GM18907 (cell line): ENCODE measurements at regions not wholly inside any gene's neighbourhood (a gene's known extent, or its start where the extent isn't known, plus 50 kb on each side); places are given as distances from the start of the nearest gene placed in this dataset.
"Not testable (repeated sequence)": the region's sequence is repeated elsewhere in the genome, so short reads cannot be mapped to it uniquely, and the experiment has no call there.

Experiments used
- ATAC-seq: cut with Tn5 transposase; IDR thresholded peaks from one replicate; pipeline ENCODE4 v1.9.1; 2021; ENCODE audit warnings: mild to moderate bottlenecking, moderate library complexity; ENCODE audit not compliant: unreplicated experiment

DNA sequence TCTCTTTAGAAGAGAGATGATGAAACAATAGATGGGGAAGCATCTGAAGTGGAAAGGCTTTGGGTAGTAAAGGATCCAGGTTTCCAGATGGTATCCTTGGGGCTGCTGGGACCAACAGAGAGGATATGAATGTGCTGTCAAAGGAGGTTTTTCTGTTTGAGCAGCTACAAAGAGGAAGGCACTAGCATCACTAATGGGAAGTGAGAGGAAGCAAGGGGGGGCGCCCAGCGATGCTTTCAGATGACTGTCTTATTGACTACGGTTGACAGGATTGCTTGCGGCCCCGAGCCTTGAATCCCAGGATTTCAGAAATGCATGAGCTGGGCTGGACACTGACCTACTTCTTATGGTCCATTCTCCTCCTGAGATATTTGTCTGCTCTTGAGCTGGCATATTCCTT, 103.8 kb upstream of the GALNT15 start:
- no peak for ATAC-seq

- no peak for ATAC-seq
Measured at GRCh38 chr3:16071206-16071605, 103.3 kb upstream of the GALNT15 start.

- ATAC-seq, result no peak
Measured at GRCh38 chr3:16072420-16073110, 101.9 kb upstream of the GALNT15 start.

DNA sequence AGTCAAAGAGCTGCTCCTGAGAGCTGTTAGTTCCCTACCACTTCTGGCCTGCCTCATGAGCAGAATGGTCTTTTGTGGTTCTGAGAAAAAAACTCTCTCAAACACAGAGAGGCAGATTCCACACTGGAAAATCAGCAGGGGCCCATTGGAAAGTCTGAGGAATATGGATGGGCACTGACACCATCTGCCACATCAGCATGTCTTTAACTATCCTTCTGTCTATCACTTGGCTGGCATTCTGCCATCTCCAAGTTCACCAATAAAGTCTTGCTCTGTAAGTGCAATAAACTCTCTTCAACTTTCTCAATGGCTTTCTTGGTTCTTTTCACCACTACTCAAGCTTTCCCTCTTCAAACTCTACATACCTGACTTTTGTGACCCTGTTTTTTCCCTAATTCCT, 101.3 kb upstream of the GALNT15 start:
- ATAC-seq, result no peak

DNA sequence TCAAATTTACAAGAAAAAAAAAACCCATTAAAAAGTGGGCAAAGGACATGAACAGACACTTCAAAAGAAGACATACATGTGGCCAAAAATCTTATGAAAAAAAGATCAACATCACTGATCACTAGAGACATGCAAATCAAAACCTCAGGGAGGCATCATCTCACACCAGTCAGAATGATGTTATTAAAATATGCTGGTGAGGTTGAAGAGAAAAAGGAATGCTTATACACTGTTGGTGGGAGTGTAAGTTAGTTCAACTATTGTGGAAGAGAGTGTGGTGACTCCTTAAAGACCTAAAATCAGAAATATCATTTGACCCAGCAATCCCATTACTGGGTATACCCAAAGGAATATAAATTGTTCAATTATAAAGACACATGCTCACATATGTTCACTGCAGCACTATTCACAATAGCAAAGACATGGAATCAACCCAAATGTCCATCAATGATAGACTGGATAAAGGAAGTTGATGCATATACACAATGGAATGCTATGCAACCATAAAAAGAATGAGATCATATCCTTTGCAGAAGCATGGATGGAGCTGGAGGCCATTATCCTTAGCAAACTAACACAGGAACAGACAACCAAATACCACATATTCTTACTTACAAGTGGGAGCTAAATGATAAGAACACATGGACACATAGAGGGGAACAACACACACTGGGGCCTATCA, 100.3 kb upstream of the GALNT15 start:
- ATAC-seq, result not testable (repeated sequence)

DNA sequence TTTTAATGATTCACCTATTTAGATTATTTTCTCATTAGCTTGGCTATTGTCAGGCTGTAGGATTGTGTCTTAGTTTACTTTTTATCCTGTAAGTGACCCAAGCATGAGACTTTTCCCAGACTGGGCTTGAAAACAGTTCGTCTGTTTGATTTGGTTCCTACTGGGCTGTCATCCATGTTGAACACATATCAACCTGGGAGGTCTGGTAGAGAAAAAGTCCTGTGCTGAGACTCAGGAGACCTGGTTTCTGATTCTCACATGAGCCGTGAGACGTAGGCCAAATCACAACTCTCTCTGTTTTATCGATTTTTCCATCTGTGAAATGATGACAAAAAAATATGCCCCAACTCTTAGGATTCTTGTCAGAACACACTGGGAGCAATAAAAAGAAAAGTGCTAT, 98.8 kb upstream of the GALNT15 start:
- ATAC-seq, result no peak

DNA sequence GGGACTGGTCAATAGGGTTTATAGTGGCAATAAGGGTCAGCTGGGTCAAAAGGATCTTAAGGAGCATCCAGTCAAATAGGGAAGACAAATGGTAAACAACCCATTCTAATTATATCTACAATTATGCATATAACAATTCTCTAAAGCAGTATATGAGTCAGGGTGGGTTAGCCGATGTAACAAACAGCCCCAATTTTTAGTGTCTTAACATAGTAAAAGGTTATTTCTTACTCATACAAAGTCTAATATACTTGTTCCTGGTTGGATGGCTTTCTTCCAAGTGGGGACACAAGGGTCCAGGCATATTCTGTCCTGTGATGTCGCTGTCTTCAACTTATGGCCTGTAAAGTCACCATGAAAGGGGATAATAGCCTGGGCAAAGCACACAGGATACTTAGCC, 97.9 kb upstream of the GALNT15 start:
- ATAC-seq, result no peak

DNA sequence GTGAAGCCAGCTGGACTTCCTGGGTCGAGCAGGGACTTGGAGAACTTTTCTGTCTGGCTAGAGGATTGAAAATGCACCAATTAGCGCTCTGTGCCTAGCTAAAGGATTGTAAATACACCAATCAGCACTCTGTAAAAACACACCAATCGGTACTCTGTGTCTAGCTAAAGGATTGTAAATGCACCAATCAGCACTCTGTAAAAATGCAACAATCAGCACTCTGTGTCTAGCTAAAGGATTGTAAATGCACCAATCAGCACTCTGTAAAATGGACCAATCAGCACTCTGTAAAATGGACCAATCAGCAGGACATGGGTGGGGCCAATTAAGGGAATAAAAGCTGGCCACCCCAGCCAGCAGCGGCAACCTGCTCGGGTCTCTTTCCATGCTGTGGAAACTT, 97.3 kb upstream of the GALNT15 start:
- not testable (repeated sequence) for ATAC-seq

- ATAC-seq, result not testable (repeated sequence)
Measured at GRCh38 chr3:16077681-16078080, 96.8 kb upstream of the GALNT15 start.

DNA sequence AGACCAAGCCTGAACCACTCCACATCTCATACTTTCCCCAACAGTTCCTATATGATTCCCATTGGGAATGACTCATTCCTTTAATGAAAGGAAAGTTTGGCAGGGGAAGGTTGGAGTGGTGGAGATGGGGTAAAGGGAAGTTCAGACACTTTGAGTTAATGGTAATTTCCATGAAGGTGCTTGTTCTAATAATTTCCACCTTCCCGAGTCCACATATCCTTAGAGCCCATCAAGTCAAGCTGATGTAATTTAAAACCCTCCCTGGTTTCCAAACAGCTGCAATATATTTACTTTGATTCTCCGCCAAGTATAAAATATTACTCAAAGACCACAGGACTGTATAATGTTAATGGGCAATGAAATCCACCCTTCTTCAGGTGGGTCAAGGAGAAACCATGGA, 95.0 kb upstream of the GALNT15 start:
- ATAC-seq, result no peak

- ATAC-seq, result no peak
Measured at GRCh38 chr3:16081661-16082060, 92.8 kb upstream of the GALNT15 start.

DNA sequence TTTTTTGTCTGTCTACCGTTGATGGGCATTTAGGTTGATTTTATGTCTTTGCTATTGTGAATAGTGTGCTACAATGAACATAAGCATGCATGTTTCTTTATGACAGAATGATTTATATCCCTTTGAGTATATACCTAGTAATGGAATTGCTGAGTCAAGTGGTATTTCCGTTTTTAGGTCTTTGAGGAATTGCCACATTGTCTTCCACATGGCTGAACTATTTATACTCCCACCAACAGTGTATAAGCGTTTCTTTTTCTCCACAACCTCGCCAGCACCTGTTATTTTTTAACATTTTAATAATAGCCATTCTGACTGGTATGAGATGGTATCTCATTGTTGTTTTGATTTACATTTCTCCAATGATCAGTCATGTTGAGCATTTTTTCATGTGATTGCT, 89.6 kb upstream of the GALNT15 start:
- no peak for ATAC-seq

- ATAC-seq, result no peak
Measured at GRCh38 chr3:16085410-16085809, 89.1 kb upstream of the GALNT15 start.

- no peak for ATAC-seq
Measured at GRCh38 chr3:16085884-16086608, 88.4 kb upstream of the GALNT15 start.

DNA sequence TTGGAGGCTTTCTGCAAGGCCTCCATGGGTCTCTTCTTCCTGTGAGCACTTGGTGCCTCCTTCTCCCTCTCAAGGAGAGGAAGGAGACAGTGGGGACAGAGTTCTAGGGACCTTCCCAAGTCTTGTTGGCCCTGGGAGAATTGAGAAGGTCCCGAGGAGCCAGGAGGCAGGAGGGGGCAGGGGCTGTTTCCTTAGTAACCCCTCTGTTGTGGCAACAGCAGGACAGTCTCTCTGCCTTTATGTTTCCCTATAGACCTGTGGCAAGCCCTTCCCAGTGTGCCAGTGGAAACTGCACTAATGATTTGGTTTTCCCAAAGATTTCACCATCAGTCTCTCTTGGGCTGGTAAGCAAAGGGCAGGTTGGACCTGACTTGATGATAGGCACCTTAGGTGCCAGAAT, 87.8 kb upstream of the GALNT15 start:
- no peak for ATAC-seq

DNA sequence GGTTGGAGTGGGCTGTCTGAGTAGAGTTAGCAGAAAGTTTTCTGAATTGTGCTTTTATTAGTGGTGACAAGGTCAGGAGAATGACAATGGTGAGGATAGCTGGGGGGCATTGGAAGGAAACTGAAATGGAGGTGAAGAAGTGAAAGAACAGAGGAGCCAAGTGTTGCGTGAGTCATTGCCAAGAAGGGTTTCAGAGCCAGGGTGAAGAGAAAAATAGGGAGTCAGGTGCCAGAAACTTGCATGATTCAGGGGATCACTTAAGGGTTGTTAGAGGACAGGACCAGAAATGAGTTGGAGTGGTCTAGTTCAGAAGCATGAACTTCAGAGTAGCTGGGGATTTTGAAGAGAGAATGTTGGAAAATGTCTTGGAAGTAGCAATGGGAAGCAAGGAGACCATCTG, 86.0 kb upstream of the GALNT15 start:
- no peak for ATAC-seq

DNA sequence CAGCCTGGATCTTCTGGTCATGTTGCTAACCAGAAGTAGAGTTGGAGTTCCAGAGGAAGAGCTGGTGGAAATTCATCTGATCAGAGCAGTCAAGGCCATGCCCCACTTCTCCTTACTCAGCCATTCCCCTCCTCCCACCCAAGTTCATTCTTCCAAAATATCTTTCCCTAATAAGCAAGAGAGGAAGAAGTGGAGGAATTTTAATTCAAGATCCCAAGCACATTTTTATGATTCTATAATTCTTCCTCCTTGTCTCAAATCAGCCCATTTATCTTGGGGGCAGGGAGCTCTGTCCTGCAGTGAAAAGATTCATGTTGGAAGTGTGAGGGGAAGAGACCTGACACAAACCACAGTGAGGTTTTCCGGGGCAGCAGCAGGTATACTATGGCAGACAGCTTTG, 85.0 kb upstream of the GALNT15 start:
- ATAC-seq, result no peak

GRCh38 chr3:16090024-16090423, 84.5 kb upstream of the GALNT15 start:
- no peak for ATAC-seq

GRCh38 chr3:16090706-16091105, 83.8 kb upstream of the GALNT15 start:
- no peak for ATAC-seq

GRCh38 chr3:16092923-16093322, 81.6 kb upstream of the GALNT15 start:
- ATAC-seq, result no peak

- no peak for ATAC-seq
Measured at GRCh38 chr3:16101295-16102186, 72.9 kb upstream of the GALNT15 start.
